HG03103 (cell line): ENCODE measurements at regions not wholly inside any gene's neighbourhood (a gene's known extent, or its start where the extent isn't known, plus 50 kb on each side); places are given as distances from the start of the nearest gene placed in this dataset.

ENCODE experiments used
- ATAC-seq: cut with Tn5 transposase; IDR thresholded peaks from one replicate; pipeline ENCODE4 v1.9.1; 2021; ENCODE audit warnings: low read depth; ENCODE audit not compliant: unreplicated experiment

DNA sequence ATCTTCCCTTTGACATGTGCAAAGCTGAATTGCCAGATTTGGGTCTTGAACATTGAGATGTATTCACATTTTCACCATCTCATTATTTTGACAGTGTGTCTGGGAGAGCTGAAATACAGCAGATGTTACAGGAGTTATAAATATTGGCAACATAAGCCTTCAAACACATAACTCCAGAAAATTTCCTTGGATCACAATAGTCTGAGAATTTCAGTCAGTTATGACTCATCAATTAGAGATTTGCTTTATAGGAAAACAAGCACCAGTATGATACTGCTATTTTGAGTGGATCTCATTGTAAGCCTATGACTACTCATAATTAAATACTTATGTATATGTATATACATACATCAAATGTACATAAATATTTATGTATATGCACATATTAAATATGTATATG, 1171.8 kb downstream of the AMY1C start:
- no peak for ATAC-seq

DNA sequence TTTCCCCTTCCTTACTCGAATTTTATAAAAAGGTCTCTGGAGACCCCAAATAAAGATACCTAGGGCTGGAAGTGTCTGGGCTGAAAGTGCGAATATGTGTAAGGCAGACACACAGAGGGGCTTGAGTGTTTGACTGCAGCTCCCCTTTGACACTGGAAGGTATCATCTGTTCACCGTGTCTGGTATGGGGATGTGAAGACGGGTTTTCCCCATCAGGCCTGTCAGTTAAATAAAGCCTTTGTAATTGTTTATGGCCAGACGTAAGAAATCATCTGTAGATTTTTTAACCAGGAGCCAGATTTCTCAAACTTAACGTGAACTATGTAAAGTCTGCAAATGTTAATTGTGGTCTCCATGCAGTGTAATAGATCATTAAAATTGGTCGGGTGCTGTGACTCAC, 1173.4 kb downstream of the AMY1C start:
- ATAC-seq, result no peak

- no peak for ATAC-seq
These were observed 1179.6 kb downstream of the AMY1C start for GRCh38 chr1:104929280-104929679.

DNA sequence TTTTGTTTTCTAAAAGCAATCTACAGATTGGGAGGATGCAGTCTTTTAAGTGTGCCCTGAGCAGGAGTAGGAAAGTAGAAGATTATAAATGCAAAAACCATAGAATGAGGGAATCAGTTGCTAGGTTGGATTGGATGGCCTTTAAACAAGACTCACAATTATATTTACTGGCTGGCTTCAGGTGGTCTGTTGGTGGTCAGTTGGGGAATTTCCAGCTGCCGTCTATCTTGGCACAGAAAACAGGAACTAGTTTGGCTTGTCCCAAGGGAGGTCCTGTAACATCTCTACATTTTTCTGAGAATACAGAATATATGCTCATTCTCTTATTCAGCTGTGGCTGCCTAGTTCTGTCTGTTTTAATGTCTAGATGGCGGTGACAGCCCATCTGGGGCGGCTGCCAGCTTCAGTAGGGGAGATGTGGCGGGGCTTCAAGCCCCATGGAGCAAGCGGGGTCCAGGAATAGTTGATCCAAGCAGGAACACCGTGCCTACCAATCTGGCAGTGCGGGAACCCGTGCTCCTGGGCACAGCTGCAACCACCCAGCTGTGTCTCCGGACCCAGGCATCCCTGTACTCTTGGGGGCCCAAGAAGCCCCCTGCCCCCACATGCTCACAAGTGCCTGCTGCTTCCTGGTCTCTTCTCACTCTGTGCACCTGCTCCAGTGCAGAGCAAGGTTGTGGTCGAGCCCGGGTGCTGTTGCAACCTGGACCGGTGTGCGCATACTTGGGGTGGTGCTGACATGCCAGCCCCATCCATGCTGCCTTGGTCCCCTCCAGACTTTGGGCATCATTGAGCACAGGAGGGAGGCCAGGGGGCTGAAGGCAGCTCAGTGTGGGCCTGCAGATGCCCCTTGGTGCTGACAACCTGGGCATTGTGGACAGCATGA, 1182.6 kb downstream of the AMY1C start:
- no peak for ATAC-seq

- ATAC-seq, result no peak
These were observed 1183.4 kb downstream of the AMY1C start for GRCh38 chr1:104932949-104933679.

- ATAC-seq, result no peak
These were observed 1184.1 kb downstream of the AMY1C start for GRCh38 chr1:104933846-104934245.

- ATAC-seq, result no peak
These were observed 1195.7 kb downstream of the AMY1C start for GRCh38 chr1:104945406-104945805.

GRCh38 chr1:104946558-104947210, 1197.0 kb downstream of the AMY1C start:
- ATAC-seq, result no peak

GRCh38 chr1:104953555-104953954, 1203.9 kb downstream of the AMY1C start:
- no peak for ATAC-seq

DNA sequence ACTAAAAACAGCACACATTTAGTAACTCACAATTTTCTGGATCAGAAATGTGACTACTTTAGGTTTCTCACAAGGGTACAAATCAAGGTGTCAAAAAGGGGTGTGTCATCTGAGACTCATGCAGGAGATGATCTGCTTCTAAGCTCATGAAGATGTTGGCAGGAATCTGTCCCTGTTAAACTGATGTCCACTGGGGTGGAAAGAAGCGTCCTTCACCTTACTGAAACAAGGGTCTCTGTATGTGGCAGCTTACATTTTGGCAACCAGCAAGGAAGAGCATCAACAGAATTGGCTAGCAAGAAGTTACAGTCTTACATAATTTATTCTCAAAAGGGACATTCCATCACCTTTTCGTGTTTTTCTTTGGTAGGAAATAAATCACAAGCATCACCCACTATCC, 1223.8 kb downstream of the AMY1C start:
- no peak for ATAC-seq

GRCh38 chr1:104979651-104980050, 1230.0 kb downstream of the AMY1C start:
- ATAC-seq, result no peak

- ATAC-seq, result peak; percentile 98
These were observed 1237.5 kb downstream of the AMY1C start for GRCh38 chr1:104987210-104987609.

DNA sequence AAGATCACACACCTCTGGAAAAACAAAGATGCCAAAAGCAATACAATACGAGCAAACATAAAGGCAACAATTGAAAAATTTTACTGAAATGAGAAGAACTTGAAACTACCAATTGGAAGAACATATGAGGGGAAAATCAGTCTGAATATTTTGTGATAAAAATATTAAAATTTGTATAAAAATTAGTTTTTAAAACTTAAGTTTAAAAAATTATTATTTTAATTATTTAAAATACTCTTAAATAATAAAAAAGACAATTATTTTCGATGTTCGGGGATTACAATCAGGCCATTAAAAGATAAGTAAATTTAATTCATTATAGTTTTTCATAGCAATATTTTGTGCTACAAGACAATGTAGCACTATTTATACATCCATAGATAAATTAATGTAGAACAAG, 1239.3 kb downstream of the AMY1C start:
- no peak for ATAC-seq

DNA sequence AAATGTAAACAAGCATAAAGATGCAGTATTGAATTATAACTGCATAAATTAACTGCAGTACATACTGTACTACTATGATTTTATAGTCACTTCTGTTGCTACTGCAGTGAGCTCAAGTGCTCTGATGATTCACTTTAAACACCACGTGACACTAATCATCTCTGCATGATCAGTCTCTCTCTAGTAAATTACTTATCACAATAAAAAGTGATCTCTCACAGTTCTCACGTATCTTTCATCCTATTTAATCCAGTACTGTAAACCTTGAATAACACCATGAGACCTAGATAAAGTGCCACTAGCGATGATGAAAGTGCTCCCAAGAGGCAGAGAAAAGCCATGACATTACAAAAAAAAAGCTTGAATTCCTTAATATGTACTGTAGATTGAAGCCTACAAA, 1242.0 kb downstream of the AMY1C start:
- no peak for ATAC-seq

GRCh38 chr1:105000793-105001192, 1251.1 kb downstream of the AMY1C start:
- ATAC-seq, result no peak

- ATAC-seq, result no peak
These were observed 1254.8 kb downstream of the AMY1C start for GRCh38 chr1:105004515-105004914.

DNA sequence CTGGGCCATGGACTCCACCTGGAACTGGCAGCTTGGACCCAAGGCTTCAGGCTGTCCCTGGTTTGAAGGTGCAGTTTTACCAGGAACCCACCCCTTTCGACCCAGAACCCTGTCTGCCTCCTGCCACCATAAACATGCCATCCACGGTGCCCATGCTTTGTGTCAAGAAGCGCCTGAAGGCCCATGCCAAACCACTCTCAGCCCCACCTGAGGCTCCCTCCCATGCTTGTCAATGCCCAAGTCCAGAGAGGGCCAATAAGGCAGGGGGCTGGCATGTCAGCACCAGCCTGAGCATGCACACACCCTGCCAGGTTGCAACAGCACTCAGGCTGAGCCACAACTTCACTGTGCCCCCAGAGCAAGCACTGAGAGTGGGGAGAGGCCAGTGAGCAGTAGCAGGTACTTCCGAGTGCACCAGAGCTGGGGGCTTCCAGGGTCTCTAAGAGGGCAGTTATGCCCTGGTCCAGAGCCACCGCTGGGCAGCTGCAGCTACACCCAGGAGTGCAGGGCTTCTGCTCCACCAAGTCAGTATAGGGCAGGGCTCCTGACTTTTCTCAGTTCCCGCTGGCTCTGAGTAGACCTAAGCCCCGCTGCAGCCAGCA, 1256.0 kb downstream of the AMY1C start:
- no peak for ATAC-seq

GRCh38 chr1:105017587-105017986, 1267.9 kb downstream of the AMY1C start:
- no peak for ATAC-seq

DNA sequence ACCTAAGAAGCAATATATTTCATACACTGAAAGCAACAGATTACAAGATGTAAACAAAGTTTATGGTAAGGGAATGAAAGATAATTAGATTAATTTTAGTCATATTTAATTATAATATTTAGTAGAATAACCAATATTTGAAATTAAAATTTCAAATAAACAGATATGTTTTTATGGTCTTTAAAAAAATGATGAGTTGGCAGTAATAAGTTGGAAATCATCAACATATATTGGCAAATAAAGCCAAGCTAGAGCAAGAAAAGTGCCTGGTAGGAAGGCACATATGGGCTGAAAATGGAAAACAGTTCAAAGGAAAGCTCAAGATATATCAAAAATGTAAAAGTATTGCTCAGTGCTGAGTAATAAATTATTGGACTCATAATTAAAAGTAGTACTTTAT, 1274.0 kb downstream of the AMY1C start:
- ATAC-seq, result no peak

DNA sequence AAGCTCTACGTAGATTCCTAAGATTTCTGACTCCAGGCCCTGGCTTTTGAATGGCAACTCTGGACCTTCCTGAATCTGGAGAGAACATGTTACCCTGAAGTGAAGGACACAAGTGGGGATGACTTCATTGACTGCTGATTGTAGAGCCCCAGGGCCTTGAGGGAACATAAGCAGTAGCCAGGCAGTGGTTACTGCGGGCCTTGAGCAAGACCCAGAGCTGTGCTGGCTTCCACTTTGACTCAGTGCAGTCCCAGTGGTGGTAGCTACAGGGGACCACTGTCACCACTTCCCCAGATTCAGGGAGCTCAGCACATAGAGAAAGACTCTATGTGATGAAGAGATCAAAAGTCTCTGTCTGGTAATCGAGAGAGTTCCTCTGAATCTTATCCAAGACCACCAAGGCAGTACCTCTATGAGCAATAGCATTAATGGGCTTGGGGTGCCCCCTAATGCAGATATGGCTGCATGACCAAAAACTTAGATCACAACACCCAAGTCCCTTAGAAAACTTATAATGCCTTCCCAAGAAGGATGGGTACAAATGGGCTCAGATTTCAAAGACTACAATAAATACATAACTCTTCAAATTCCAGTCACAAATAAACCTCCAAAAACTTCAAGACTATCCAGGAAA, 1278.3 kb downstream of the AMY1C start:
- no peak for ATAC-seq

DNA sequence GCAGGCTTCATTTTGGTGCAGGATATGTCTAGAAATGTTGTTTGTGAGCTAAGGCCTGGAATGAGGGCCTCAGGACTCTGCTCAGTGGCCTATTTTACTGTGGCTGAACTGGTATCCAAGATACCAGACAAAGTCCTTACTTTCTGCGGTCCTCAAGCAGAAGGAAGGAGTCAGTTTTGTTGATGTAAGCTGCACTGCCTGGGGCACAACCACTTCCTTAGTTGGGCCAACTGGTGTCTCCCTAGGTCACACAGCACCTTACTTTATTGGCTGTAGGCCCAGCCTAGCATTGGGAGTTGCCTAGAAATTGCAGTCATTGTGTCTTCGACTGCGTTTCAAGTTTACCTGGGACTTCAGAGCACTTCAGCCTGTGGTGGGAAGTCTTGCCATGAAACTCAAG, 1322.7 kb downstream of the AMY1C start:
- ATAC-seq, result no peak
